H9 (cell line): ENCODE measurements at regions not wholly inside any gene's neighbourhood (a gene's known extent, or its start where the extent isn't known, plus 50 kb on each side); places are given as distances from the start of the nearest gene placed in this dataset.

Source experiments
- DNase-seq: peaks from one replicate; pipeline ENCODE4 v3.0.0-alpha.2; 2017
- H2AFZ ChIP-seq: one replicate; pipeline ENCODE4 v1.6.1; 2013; ENCODE audit warnings: mild to moderate bottlenecking, low read length, control low read depth, moderate library complexity
- H2AK5ac ChIP-seq: 2 replicates; pipeline ENCODE4 v1.6.1; 2013; ENCODE audit warnings: low read length, control low read depth, mixed read lengths; ENCODE audit not compliant: insufficient read length
- H2BK120ac ChIP-seq: one replicate; pipeline ENCODE4 v1.6.1; 2013; ENCODE audit warnings: low read depth, mild to moderate bottlenecking, low read length, control low read depth, inconsistent platforms; ENCODE audit not compliant: poor library complexity, severe bottlenecking
- H2BK12ac ChIP-seq: 2 replicates; pipeline ENCODE4 v1.6.1; 2013; ENCODE audit warnings: low read length, control low read depth, mixed read lengths, low read depth; ENCODE audit not compliant: insufficient read length
- H2BK15ac ChIP-seq: 2 replicates; pipeline ENCODE4 v1.6.1; 2013; ENCODE audit warnings: low read depth, low read length, control low read depth
- H2BK20ac ChIP-seq: one replicate; pipeline ENCODE4 v1.6.1; 2013; ENCODE audit warnings: low read depth, mild to moderate bottlenecking, low read length, control low read depth, inconsistent platforms; ENCODE audit not compliant: poor library complexity, severe bottlenecking
- H2BK5ac ChIP-seq: 2 replicates; pipeline ENCODE4 v1.6.1; 2013; ENCODE audit warnings: low read length, control low read depth, mixed read lengths; ENCODE audit not compliant: insufficient read length
- H3K14ac ChIP-seq: 2 replicates; pipeline ENCODE4 v1.6.1; 2013; ENCODE audit warnings: low read length, control low read depth; ENCODE audit not compliant: insufficient read depth
- H3K18ac ChIP-seq: 2 replicates; pipeline ENCODE4 v1.6.1; 2013; ENCODE audit warnings: low read depth, mild to moderate bottlenecking, mixed read lengths, low read length, control low read depth; ENCODE audit not compliant: insufficient read length
- H3K23ac ChIP-seq: 2 replicates; pipeline ENCODE4 v1.6.1; 2013; ENCODE audit warnings: low read length, control low read depth, mixed read lengths, low read depth; ENCODE audit not compliant: insufficient read length
- H3K23me2 ChIP-seq: 2 replicates; pipeline ENCODE4 v1.6.1; 2013; ENCODE audit warnings: low read depth, mild to moderate bottlenecking, mixed read lengths, low read length, control low read depth; ENCODE audit not compliant: insufficient read length, poor library complexity, severe bottlenecking
- H3K27ac ChIP-seq: 2 replicates; pipeline ENCODE4 v1.5.1; 2013; ENCODE audit warnings: low read length, control low read depth, mixed read lengths, low read depth; ENCODE audit not compliant: insufficient read length
- H3K27me3 ChIP-seq: 2 replicates; pipeline ENCODE4 v1.6.1; 2013; ENCODE audit warnings: low read length, control low read depth, inconsistent platforms; ENCODE audit not compliant: insufficient read depth
- H3K4ac ChIP-seq: 2 replicates; pipeline ENCODE4 v1.6.1; 2013; ENCODE audit warnings: low read depth, mild to moderate bottlenecking, control low read depth, inconsistent platforms, low read length, moderate library complexity
- H3K4me1 ChIP-seq: 2 replicates; pipeline ENCODE4 v1.6.1; 2013; ENCODE audit warnings: low read length, control low read depth, inconsistent platforms; ENCODE audit not compliant: insufficient read depth
- H3K4me2 ChIP-seq: 2 replicates; pipeline ENCODE4 v1.6.1; 2013; ENCODE audit warnings: low read length, control low read depth, mixed read lengths; ENCODE audit not compliant: insufficient read length, insufficient read depth
- H3K56ac ChIP-seq: 2 replicates; pipeline ENCODE4 v1.6.1; 2013; ENCODE audit warnings: low read depth, mild to moderate bottlenecking, mixed read lengths, low read length, control low read depth; ENCODE audit not compliant: insufficient read length
- H3K79me1 ChIP-seq: 2 replicates; pipeline ENCODE4 v1.6.1; 2013; ENCODE audit warnings: low read depth, mild to moderate bottlenecking, moderate library complexity, low read length, control low read depth, inconsistent platforms; ENCODE audit not compliant: insufficient read depth, poor library complexity, severe bottlenecking
- H3K79me2 ChIP-seq: 2 replicates; pipeline ENCODE4 v1.6.1; 2013; ENCODE audit warnings: low read length, control low read depth, inconsistent platforms; ENCODE audit not compliant: insufficient read depth
- H3K9ac ChIP-seq: 2 replicates; pipeline ENCODE4 v1.6.1; 2013; ENCODE audit warnings: low read length, control low read depth, mixed read lengths; ENCODE audit not compliant: insufficient read length; ENCODE audit errors: extremely low read depth
- H3K9me3 ChIP-seq: one replicate; pipeline ENCODE4 v1.6.1; 2013; ENCODE audit warnings: low read depth, low read length, inconsistent platforms; ENCODE audit not compliant: control insufficient read depth
- H3T11ph ChIP-seq: one replicate; pipeline ENCODE4 v1.6.1; 2013; ENCODE audit warnings: mild to moderate bottlenecking, low read length, control low read depth, inconsistent platforms
- H4K20me1 ChIP-seq: one replicate; pipeline ENCODE4 v1.6.1; 2013; ENCODE audit not compliant: control insufficient read depth, insufficient read length, insufficient read depth
- H4K5ac ChIP-seq: 2 replicates; pipeline ENCODE4 v1.6.1; 2013; ENCODE audit warnings: low read depth, mild to moderate bottlenecking, mixed read lengths, low read length, control low read depth; ENCODE audit not compliant: insufficient read length
- H4K8ac ChIP-seq: replicated peaks from 2 replicates; pipeline ENCODE4 v1.6.1; 2013; ENCODE audit warnings: low read length, control low read depth, mixed read lengths, low read depth; ENCODE audit not compliant: insufficient read length
- H4K91ac ChIP-seq: 2 replicates; pipeline ENCODE4 v1.6.1; 2013; ENCODE audit warnings: low read depth, mild to moderate bottlenecking, moderate library complexity, mixed read lengths, low read length, control low read depth; ENCODE audit not compliant: insufficient read length
- H3K27ac Mint-ChIP-seq, 3 experiments: 2 replicates in 2 of 3; 3 replicates in 1 of 3; pipeline ENCODE4 v1.8.0; 2020 to 2021; ENCODE audit warnings: mixed read lengths in 3 of 3, mild to moderate bottlenecking in 1 of 3, moderate library complexity in 1 of 3
- H3K27me3 Mint-ChIP-seq: 2 replicates; pipeline ENCODE4 v1.8.0; 2021; ENCODE audit warnings: low read depth, mild to moderate bottlenecking, moderate library complexity, mixed read lengths
- H3K36me3 Mint-ChIP-seq, 3 experiments: 2 replicates in 2 of 3; 3 replicates in 1 of 3; pipeline ENCODE4 v1.8.0; 2020 to 2021; ENCODE audit warnings: low read depth in 3 of 3, mixed read lengths in 3 of 3; ENCODE audit not compliant: insufficient read depth in 1 of 3
- H3K4me1 Mint-ChIP-seq, 2 experiments: 2 replicates each; pipeline ENCODE4 v1.8.0; 2020; ENCODE audit warnings: mixed read lengths in 2 of 2
- H3K4me3 Mint-ChIP-seq, 2 experiments: 2 replicates in 1 of 2; 3 replicates in 1 of 2; pipeline ENCODE4 v1.8.0; 2020 to 2021; ENCODE audit warnings: mild to moderate bottlenecking in 2 of 2, mixed read lengths in 2 of 2, moderate library complexity in 1 of 2
- H3K9me3 Mint-ChIP-seq, 2 experiments: 2 replicates in 1 of 2; 3 replicates in 1 of 2; pipeline ENCODE4 v1.8.0; 2020; ENCODE audit warnings: mild to moderate bottlenecking in 2 of 2, mixed read lengths in 2 of 2, moderate library complexity in 1 of 2
- CTCF ChIP-seq: fragments of 200-600 bp; sonication (generic); conservative IDR thresholded peaks from 3 replicates; pipeline ENCODE4 v1.8.0; 2021; ENCODE audit warnings: antibody characterized with exemption, mild to moderate bottlenecking
- WGBS: extraction: QIAGEN DNeasy Blood & Tissue Kit; methylation state at CpG from one replicate; pipeline ENCODE4 v1.1.7; 2013; ENCODE audit warnings: missing lambda C conversion rate, low lambda C conversion rate, mixed read lengths; ENCODE audit not compliant: insufficient read length; ENCODE audit errors: extremely low coverage; 5-methylcytosine and 5-hydroxymethylcytosine counted together

DNA sequence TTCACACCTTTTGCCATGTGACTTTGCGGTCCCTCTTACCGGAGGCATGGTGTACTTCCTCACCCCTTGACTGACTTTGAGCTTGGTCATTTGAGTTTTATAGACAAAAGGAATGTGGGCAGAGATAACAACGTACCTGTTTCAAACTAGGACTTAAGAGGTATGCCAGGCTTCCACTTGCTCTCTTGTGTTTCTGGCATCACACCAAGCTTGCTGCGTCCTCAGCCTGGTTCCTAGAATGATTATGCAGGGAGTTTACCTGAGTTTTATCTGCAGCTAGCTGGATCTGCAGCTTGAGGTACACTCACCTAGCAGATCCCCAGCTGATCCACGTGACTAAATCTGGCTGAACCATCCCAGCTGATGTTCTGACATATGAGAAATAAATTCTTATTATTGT is 66.2 kb downstream of the PLK2 start:
- Histone ChIP-seq H2AFZ (no peak overlapping the region), H3K18ac (no peak overlapping the region), H3K4me2 (no peak overlapping the region), H3K14ac (no peak overlapping the region), H4K8ac (no peak overlapping the region), H4K5ac (no peak overlapping the region), H3K23ac (no peak overlapping the region), H3T11ph (no peak overlapping the region), H3K4ac (no peak overlapping the region), H3K79me2 (no peaks in the 10 kb centered on the region), H2BK15ac (no peak overlapping the region), H2AK5ac (no peak overlapping the region), H3K9ac (no peak overlapping the region), H4K20me1 (no peaks in the 10 kb centered on the region), H3K23me2 (no peaks in the 10 kb centered on the region), H3K27ac (no peak overlapping the region), H3K79me1 (no peaks in the 10 kb centered on the region), H3K27me3 (no peaks in the 10 kb centered on the region), H3K9me3 (no peaks in the 10 kb centered on the region), H4K91ac (no peak overlapping the region), H2BK12ac (no peak overlapping the region), H2BK5ac (no peak overlapping the region), H3K4me1 (no peaks in the 10 kb centered on the region; the same call in 1 of the 2 replicates), H2BK20ac (no peak overlapping the region), H2BK120ac (no peak overlapping the region), H3K56ac (no peak overlapping the region)
- H3K36me3 Mint-ChIP-seq: peaks cover 0 to 4% (median 0%) of the 10 kb centered on the region in 3 experiments; a peak in 1 of 7 replicates
- no CpG with 5 or more reads among the region's 5 CpGs for WGBS
- peaks cover 15 to 18% of the 10 kb centered on the region in 2 experiments for H3K4me1 Mint-ChIP-seq
- no peaks in the 10 kb centered on the region for H3K27me3 Mint-ChIP-seq
- H3K27ac Mint-ChIP-seq: no peak overlapping the region; a peak in 1 of 7 replicates
- no peak for DNase-seq
- TF ChIP-seq CTCF: no peak
- H3K4me3 Mint-ChIP-seq: no peak overlapping the region
- H3K9me3 Mint-ChIP-seq: no peaks in the 10 kb centered on the region; a peak in 1 of 5 replicates
